Left kidney (tissue), 1 donor: ENCODE measurements at regions not wholly inside any gene's neighbourhood (a gene's known extent, or its start where the extent isn't known, plus 50 kb on each side); places are given as distances from the start of the nearest gene placed in this dataset.

Experiments
- DNase-seq: peaks from one replicate; pipeline ENCODE4 v3.0.0-alpha.2; 2013

DNA sequence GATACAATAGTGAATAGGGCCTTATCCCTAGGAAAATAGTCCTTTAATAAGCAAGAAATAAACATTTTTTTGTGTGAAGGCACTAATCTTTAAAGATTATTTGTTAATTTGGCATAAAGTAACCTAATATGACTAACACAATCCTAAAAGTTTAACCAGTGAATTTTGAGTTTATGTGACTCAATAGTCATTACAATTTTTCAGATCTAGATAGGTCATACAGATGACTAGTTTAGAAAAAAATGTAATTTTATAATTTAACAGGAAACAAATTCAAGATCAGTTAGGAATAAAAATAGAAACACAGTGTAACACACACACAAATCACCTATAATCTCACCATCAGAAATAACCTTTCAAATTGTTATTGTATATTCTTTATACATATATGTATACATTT lies 620.7 kb upstream of the ALCAM start:
- no peak for DNase-seq

DNA sequence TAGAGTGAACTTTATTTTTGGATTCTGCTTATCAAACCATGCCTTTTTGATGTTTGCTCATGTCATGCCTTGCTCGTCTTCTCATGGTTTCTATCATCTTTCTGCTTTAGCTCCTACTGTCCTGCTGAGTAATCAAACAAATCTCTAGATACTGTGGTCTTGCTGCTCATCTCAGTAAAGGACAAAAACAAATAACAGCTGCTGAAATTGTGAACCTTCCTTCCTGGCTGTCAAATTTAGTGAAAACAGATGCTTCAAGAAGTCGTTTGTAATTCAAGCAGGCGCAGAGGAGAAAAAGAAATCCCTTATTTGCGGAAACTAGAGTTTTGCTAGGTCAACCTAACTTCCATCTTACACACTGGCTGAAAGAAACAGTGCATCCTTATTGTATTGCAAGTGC lies 616.1 kb upstream of the ALCAM start:
- peak; percentile 31 for DNase-seq

DNA sequence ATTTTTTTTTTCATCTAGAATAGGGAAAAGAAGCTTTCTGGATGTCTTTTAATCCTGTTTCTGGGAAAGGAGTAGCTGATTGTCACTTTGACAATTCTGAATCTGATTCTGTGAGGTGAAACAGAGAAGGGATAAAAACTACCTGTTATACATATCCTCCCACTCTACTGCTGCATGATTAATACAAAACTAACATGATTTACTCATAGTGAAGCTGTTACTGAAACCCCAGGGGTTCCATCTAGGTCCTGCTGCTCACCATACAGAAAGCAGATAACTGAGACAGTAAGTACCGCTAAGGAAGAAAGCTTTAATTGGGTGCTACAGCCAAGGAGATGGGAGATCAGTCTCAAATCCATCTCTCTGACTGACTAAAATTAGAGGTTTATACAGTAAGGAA lies 610.9 kb upstream of the ALCAM start:
- DNase-seq = no peak

DNA sequence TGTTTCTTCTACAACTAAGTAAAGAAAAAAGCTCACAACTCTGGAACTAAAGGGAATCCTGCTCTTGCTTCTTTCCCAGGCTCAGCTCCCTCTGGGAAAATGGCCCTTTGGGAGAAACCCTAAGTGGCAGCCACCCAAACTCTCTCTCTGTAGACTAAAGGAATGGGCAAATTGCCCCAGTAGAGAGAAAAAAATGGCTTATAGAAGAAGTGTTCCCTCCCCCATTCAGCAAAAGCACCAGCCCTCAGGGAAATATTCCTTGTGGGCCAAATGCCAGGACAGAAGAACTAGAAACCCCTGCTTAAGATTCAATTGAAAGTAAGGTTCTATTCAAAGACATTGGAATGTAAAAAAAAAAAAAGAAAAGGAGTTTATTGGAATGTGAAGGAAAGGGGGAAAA lies 603.7 kb upstream of the ALCAM start:
- peak; percentile 12 for DNase-seq

DNA sequence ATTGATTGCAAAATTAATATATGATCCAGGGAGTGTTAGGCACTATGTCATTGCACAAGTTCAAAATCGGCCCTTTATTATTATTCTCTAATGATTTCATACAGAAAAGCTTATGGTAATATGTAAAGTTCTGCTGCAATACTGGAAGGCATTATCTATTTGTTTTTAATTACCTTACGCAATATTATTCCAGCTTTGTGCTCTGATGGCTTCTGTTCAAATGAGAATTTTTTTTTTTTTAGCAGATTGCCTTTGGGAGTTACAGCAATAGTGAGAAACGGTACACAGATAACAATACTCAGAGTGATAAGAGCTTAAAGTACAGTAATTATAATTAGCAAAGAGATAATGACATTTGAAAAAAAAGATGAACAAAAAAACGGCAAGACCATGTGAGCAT lies 602.2 kb upstream of the ALCAM start:
- no peak for DNase-seq

DNA sequence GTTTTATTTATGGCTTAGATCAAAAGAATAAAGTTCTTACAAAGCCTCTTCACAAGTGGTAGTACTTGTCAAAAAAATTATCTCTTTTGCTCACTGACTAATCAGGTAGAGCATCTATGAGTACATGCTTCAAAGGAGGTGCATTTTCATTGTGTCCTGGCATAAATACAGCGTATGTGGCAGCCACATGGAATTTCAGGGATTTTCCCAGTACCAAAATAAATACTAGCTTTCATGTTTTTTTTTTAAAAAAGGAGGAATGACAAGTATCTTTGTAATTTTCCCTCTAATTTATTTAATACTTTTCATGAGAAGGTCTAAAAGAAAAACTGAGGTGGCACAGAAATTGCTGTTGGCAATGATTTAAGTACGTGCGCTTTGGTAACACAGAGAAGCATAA lies 597.8 kb upstream of the ALCAM start:
- no peak for DNase-seq

DNA sequence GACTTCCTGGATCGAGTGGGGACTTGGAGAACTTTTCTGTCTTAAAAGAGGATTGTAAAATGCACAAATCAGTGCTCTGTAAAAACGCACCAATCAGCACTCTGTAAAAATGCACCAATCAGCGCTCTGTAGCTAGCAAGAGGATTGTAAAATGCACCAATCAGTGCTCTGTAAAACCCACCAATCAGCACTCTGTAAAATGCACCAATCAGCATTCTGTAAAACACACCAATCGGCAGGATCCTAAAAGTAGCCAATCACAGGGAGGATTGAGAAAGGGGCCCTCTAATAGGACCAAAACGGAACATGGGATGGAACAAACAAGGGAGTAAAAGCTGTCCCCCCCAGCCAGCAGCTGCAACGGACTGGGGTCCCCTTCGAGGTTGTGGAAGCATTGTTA lies 587.4 kb upstream of the ALCAM start:
- no peak for DNase-seq

DNA sequence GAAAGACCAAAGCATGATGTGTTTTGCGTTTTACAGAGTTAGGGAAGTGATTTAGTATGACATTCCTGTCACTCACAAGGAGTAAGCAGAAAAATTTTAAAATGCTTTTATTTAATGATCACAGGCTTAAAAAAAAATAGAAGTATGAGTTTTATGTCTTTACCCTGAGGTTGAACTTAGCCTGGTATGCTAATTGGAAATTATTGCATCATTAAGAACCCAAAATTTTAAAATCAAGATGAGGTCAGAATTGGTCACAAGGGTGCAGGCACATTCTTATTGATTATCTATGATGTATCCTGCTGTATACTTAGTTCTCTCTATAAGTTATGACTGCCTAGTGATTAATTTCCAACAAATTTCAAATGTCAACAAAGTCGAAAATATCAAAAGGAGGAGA lies 585.6 kb upstream of the ALCAM start:
- no peak for DNase-seq

DNA sequence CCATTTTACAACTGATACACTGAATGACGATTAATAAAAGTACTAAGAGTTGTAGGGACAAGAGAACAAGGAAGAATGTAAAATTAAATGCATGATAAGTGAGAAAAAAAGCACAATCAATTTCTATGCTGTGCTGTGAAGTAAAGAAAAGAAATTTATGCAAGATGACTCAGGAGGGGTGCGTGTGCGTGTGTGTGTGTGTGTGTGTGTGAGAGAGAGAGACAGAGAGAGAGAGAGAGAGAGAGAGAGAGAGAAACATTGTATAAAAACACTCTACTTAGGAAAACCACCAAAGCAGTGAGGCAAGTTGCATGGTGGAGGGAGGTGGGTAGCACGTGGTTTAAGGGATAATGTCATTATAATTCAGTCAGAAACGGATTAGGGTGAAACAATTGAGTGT lies 580.8 kb upstream of the ALCAM start:
- no peak for DNase-seq

DNA sequence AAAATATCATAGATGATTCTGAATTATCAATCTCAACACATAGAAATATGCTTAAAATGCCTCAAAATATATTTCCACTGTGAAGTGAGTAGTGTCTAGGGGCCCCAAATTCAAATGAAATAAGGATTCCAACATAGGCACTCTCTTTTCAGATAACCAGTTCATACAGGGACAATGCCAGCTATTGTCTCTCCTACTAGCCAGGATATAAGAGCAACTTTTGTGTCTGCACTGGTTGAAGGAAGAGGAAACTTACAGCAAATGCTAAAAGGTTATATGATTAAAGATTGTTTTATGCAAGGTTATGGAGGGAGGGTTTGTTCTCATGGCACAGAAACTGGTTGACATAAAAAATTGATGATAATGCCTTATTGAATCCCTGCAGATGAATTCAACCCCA lies 579.4 kb upstream of the ALCAM start:
- no peak for DNase-seq

DNA sequence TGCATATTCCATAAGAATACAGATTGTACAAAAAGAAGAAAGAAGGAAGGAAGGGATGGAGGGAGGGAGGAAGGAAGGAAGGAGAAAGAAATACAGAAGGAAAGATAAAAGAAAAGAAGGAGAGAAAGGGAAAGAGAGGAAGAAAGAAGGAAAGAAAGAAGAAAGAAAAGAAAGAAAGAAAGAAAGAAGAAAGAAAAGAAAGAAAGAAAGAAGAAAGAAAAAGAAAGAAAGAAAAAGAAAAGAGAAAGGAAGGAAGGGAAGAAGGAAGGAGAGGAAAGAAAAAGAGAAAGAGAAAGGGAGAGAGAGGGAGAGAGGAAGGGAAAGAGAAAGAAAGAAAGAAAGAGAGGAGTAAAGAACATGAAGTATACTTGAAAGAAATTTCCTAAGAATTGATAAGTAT lies 577.9 kb upstream of the ALCAM start:
- no peak for DNase-seq

DNA sequence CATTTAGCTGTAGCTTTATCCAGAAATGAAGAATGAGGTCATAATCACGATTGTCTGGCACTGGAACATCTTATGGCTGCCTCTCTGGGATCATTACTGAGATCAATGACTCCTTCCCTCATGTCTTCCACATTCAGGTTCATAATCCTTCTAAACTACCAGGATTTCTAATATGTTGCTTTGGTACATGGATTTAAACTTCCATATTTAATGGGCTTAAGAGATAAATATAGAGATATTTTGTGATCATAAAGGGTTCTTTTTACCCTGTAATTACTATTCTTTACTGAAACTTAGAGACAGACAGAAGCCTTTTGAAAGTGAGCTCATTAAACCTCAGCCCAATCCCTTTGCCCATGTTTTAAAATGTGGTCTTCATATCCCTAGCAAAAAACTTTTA lies 575.4 kb upstream of the ALCAM start:
- no peak for DNase-seq

DNA sequence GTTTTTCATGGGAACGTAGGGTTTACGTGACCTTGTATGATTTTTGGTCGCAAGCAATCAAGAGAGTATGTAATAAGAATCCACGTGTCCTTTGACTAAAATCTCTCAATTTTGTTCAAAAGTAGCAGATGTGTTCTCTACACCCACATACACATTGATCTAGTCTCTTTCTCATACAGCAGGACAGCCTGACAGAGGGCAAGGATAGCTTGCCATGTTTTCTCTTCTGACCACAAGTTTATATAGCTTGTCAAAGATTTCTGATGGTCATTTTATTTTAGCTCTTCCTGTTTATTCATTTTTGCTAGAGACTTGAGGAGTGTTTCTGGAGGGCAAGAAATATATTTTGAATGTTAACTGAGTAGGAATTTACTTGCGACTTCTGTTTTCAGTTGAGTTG lies 570.2 kb upstream of the ALCAM start:
- DNase-seq = no peak

DNA sequence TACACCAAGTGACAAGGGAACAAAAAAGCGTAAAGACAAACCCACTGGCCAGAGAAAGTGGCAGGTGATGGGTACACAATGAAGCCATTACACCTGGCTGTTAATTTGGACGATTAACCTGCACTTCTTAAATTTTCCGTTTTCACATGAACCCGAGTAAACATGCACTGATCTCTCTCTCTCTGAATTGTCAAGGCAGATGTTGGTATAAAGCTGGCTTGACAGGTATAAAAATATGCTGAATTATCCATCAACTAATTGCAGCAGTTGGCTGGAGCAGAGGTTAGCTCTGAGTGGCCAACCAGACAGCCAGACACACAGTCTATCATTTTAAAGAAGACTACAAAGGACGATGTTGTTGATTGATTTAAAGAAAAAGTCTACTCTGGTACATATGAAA lies 561.7 kb upstream of the ALCAM start:
- no peak for DNase-seq

DNA sequence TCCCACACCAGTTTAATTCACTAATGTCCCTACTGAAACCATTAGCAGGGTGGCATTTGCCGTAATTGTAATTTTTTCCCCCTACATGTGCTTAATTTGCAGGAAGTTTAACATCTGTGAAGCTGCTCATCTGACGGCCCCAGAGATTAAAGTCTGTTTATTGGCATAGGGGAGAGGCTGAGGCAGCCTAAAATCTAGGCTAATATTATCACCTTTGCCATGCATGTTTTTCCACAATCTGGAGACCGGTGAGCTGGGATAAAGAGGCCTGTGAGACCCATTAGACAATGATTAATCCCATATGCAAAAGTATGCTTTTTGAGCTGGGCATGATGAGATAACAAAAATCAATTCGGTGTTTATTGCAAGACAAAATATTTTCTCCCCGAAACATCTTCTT lies 561.2 kb upstream of the ALCAM start:
- no peak for DNase-seq

DNA sequence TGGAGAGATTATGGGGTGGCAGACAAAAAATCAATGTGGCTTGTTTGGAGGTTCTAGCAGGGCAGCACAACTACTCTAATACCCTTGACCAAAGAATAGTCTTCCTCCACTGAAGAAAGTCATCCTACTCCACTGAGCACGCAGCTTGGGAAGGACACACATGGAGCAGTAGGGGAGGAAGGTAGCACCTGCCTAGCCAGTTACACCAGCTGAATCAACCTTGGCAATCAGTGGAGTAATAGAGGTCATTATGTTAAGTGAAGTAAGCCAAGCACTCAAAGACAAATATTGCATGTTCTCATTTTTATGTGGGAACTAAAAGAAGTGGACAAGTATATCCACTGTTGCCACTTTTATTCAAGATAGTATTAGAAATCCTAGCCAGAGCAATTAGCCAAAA lies 555.8 kb upstream of the ALCAM start:
- DNase-seq = no peak

DNA sequence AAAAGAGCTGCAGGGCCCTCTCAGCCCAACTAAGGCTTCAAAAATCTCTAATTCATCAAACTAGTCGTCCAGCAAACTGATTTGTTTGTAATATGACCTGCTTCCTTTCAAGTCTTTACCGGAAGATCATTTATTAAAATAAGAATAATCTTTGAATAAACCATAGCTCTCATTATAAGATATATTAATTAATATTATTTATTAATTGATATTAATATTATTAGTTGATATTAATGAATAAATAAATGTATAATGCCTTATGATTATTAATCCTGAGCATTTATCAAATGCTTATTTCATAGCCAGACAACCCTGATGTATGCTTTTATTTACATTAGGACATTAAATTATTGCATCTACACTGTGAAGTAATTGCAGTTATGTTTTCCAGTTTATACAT lies 550.7 kb upstream of the ALCAM start:
- no peak for DNase-seq

DNA sequence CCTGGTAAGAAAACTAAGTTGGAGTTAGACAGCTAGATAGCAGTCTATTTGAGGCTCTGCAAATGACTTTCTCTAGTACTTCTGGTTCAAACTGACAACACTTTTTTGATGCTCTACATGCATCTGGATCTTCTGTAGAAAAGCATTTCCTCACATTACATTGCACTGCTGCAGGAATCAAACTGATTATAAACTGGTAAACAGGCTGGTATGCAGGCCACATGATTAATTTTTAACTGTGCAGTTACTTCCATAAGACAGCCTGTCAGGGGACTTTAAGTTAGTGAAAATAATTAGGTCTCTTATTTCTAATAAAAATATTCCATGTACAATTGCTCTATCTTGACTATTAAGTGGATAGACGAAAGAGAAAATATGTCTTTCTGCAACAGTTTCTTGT lies 550.0 kb upstream of the ALCAM start:
- no peak for DNase-seq

DNA sequence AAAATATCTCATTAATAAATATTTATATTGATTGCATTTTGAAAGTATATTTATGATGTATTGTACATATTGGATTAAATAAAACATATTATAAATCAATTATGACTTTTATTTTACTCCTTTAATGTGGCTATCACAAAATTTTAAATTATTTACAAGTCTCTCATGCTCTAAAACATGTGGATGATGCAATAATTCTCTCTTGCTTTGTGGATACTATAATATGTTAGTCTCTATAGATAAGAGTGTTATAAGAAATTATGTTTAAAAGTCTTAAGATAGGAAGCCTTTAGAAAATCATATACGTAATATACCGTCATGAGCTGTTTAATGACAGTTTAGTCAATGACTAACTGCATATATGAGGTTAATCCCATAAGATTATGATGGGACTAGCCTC lies 547.4 kb upstream of the ALCAM start:
- DNase-seq = no peak

DNA sequence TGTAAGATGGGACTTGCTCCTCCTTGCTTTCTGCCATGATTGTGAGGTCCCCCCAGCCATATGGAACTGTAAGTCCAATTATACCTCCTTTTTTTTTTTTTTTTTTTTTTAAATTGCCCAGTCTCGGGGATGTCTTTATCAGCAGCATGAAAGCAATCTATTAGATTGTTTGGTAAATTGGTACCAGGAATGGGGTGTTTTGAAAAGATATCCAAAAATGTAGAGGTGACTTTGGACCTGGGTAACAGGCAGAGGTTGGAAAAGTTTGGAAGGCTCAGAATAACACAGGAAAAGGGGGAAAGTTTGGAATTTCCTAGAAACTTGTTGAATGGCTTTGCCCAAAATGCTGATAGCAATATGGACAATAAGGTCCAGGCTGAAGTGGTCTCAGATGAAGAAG lies 545.8 kb upstream of the ALCAM start:
- DNase-seq = no peak

DNA sequence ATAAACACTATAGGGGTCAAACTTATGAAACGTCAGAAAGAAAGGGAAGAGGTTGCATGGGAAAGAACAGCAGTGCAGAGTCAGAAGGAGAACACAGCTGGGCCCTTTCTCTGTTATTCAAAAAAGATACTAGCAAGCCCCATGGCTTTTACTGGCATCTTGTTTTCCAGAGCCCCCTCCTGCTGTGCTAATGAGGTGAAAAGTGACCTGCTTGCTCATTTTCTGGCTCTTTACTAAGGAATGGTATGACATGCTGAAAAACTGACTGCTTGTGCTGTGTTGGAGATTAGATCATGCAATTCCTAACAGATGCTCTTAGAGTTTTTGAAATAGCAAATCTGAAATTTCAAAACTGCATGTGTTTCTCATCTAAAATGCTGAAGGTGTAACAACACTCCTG lies 541.6 kb upstream of the ALCAM start:
- DNase-seq = no peak

DNA sequence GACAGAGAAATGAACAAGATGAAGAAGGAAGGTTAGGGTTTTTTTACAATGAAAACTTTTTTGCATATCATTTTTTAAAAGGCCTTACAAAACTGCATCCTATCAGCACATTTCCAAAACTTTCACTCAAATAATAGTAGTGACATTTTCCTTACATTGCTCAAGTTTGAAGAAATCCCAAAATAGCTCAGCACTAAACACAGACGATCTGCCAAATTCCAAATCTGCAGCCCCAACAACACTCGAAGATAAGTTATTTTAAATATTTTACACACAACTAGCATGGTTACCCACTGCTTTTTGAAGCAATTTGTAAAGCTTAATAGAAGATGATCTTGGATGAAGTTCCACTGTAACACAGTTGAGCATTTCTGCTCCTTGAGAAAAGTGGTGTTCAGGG lies 535.6 kb upstream of the ALCAM start:
- no peak for DNase-seq

DNA sequence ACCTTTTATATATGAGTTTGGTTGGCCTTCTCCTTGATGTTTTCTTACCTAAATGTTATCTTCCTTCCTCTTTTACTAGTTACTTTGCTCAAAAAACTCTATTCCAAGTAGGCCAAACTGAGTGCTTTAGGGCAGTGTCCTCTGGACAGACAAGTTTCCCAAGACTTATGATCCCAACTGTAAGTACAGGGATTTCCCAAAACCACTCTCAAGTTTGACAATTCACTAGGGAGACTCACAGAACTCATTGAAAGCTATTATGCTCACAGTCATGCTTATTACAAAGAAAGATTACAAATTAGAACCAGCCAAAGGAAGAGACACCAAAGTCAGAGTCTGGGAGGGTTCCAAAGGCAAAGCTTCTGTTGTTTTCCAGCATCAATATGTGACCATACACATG lies 534.2 kb upstream of the ALCAM start:
- no peak for DNase-seq

DNA sequence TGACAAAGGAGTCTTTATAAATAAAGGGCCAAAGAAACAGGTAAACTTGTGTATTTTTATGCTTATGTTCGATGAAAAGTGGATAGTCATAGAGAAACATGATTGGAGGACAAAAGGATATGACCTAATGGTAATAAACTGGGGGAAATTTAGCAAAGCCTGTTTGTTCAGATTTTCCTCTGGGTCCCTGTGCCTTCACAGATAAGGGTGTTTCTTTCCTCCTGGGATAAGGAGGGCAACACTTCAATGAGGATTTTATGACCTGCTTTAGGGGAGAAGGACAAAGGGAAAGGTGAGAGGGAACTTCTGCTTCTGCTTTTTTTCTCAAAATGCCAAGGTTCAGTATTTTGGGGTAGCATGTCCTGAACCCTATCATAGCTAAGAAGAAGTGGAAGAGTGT lies 531.3 kb upstream of the ALCAM start:
- DNase-seq = no peak

DNA sequence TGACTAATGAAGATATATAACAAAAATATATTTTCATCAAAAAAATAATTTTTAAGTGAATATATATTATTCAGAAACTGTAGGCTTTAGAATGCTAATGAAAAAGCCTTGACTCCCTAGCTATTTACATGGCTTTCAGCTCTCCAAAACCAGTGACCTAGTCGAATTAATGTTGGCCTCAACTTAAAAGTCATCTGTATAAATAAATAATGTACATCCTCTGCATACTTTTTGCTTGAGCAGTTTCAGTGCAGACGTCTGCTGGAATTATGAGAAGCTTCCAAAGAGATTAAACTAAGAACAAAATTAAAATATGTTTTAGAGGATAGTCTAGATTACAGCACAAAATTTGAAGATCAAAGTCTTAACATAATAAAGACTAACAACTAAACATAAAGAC lies 520.4 kb upstream of the ALCAM start:
- DNase-seq = no peak

DNA sequence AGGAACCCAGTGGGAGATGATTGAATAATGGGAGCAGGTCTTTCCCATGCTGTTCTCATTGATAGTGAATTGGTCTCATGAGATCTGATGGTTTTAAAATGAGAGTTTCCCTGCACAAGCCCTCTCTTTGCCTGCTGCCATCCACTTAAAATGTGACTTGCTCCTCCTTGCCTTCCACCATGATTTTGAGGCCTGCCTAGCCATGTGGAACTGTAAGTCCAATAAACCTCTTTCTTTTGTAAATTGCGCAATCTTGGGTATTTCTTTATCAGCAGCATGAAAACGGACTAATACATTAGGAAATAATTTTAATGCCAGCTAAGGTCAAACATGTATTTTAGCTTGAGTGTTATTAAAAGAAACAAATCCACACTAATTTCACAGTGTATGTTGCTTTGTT lies 517.6 kb upstream of the ALCAM start:
- no peak for DNase-seq
